ENCODE measurements at regions not wholly inside any gene's neighbourhood (a gene's known extent, or its start where the extent isn't known, plus 50 kb on each side); places are given as distances from the start of the nearest gene placed in this dataset.

GRCh38 chr1:110816945-110817344 is 56.0 kb upstream of the CD53 start:
- no peak overlapping the region for H3K4me3 Mint-ChIP-seq
- no peaks in the 10 kb centered on the region for H3K36me3 Mint-ChIP-seq (ENCODE audit: low read depth)
- H3K27me3 Mint-ChIP-seq (ENCODE audit: low read depth), result peaks cover 58% of the 10 kb centered on the region
- no peak for DNase-seq (ENCODE audit: low spot score)
- H3K4me1 Mint-ChIP-seq (ENCODE audit: low read depth), result no peaks in the 10 kb centered on the region
- H3K9me3 Mint-ChIP-seq, result peaks cover 2% of the 10 kb centered on the region
- H3K27ac Mint-ChIP-seq, result no peak overlapping the region

GRCh38 chr1:110811529-110811928 is 61.4 kb upstream of the CD53 start:
- Mint-ChIP-seq H3K9me3 (no peaks in the 10 kb centered on the region), H3K36me3 (ENCODE audit: low read depth) (no peaks in the 10 kb centered on the region), H3K4me1 (ENCODE audit: low read depth) (no peaks in the 10 kb centered on the region), H3K4me3 (no peak overlapping the region), H3K27me3 (ENCODE audit: low read depth) (peaks cover 38% of the 10 kb centered on the region), H3K27ac (no peak overlapping the region)
- DNase-seq (ENCODE audit: low spot score), result no peak

DNA sequence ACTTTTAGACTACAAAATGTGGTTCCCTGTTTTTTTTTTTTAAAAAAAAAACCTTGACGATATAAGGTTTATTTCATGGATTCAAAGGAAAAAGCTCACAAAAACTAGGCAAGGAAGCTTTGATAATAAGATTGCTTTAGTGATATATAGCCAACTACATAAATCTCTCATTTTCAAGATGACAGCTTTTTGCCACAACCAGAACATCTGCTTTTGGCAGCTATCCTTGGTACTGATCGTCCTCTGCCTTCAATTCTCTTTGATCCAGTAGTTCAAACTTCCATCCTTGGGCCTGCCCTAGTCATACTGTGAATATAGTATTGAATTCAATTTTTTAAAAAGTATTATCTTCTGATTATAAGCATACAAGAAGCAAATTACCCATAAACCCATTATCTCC is 72.9 kb upstream of the CD53 start:
- Mint-ChIP-seq H3K9me3 (no peaks in the 10 kb centered on the region), H3K27ac (no peak overlapping the region), H3K4me3 (no peak overlapping the region), H3K4me1 (ENCODE audit: low read depth) (no peaks in the 10 kb centered on the region), H3K36me3 (ENCODE audit: low read depth) (no peaks in the 10 kb centered on the region), H3K27me3 (ENCODE audit: low read depth) (peaks cover 57% of the 10 kb centered on the region)
- DNase-seq (ENCODE audit: low spot score), result no peak

DNA sequence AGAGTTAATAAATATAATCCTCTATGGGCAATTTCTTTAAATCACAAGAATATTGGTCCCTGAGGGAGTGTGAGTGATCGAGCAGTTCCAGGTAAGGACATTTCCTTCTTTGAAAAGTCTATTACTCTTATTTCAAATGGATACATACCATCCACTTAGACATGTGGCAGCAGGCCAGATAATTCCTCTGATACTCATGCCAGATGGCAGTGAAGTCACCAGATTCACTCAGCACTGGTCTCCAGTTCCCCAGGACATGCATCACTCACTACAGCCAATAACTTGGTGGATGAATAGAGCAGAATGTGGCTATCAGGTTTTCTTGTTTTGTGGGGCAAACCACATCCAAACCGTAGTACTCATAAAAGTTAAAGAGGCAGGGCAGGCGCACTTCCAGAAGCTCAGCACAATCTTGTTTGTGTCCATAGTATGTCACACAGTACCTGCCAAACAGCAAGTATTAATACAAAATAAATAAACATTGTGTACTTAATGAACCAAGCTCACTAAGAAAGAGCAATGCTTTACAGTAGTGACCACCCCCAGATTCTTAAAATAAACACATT is 74.2 kb upstream of the CD53 start:
- Mint-ChIP-seq H3K36me3 (ENCODE audit: low read depth) (no peaks in the 10 kb centered on the region), H3K4me3 (no peak overlapping the region), H3K4me1 (ENCODE audit: low read depth) (no peaks in the 10 kb centered on the region), H3K27ac (no peak overlapping the region), H3K9me3 (no peaks in the 10 kb centered on the region), H3K27me3 (ENCODE audit: low read depth) (peaks cover 56% of the 10 kb centered on the region)
- no peak for DNase-seq (ENCODE audit: low spot score)

GRCh38 chr1:110788673-110789072 is 84.3 kb upstream of the CD53 start:
- Mint-ChIP-seq H3K4me1 (ENCODE audit: low read depth) (peaks cover 49% of the 10 kb centered on the region), H3K27me3 (ENCODE audit: low read depth) (peaks cover 33% of the 10 kb centered on the region), H3K4me3 (no peak overlapping the region), H3K36me3 (ENCODE audit: low read depth) (peaks cover 14% of the 10 kb centered on the region), H3K9me3 (peaks cover 24% of the 10 kb centered on the region), H3K27ac (no peak overlapping the region)
- DNase-seq (ENCODE audit: low spot score), result no peak

DNA sequence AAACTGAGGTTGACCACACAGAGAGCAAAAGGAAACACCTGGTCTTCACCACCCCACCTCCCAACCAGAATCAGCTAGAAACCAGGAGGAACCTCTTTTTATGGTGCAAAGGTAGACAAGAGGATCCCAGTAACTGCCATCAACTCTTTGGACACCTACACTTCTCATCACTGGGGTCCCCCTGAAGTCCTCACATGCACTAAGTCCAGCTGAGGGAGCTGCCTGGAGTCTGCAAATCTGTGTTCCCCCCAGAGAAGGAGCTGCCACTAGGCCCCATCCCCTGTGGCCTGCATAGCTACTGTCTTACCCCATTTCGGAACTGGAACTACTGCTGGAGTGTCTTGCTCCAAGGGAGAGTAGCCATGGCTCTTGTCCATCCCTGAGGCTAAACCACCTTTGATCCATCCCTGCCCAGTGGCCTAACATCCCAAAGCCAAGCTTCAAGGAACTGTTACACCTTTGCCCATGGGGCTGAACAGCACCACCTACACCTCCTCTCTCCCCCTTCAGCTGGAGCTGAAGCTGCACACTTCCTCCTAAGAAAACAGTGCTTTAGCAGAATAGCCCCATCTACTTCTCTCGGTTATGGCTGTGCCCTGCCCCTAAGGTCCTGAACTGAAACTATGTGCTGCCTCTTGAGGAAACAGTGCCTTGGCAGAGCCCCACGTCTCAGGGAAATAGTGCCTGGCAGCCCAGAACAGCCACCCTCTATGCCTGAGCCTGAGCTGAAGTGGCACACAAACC is 85.4 kb upstream of the CD53 start:
- H3K27ac Mint-ChIP-seq, result peak overlapping the region; percentile 96
- H3K4me1 Mint-ChIP-seq (ENCODE audit: low read depth), result peaks cover 50% of the 10 kb centered on the region
- H3K9me3 Mint-ChIP-seq, result peaks cover 20% of the 10 kb centered on the region
- H3K27me3 Mint-ChIP-seq (ENCODE audit: low read depth), result peaks cover 25% of the 10 kb centered on the region
- peaks cover 14% of the 10 kb centered on the region for H3K36me3 Mint-ChIP-seq (ENCODE audit: low read depth)
- peak overlapping the region; percentile 82 for H3K4me3 Mint-ChIP-seq
- DNase-seq (ENCODE audit: low spot score), result no peak

- Mint-ChIP-seq H3K4me1 (ENCODE audit: low read depth) (peaks cover 45% of the 10 kb centered on the region), H3K27me3 (ENCODE audit: low read depth) (peaks cover 18% of the 10 kb centered on the region), H3K4me3 (peak overlapping the region; percentile 82), H3K36me3 (ENCODE audit: low read depth) (peaks cover 14% of the 10 kb centered on the region), H3K27ac (peak overlapping the region; percentile 96), H3K9me3 (peaks cover 20% of the 10 kb centered on the region)
- DNase-seq (ENCODE audit: low spot score), result no peak
Measured at GRCh38 chr1:110786802-110787327, 86.1 kb upstream of the CD53 start.

- H3K27me3 Mint-ChIP-seq (ENCODE audit: low read depth), result peaks cover 17% of the 10 kb centered on the region
- no peak overlapping the region for H3K27ac Mint-ChIP-seq
- peaks cover 49% of the 10 kb centered on the region for H3K4me1 Mint-ChIP-seq (ENCODE audit: low read depth)
- H3K36me3 Mint-ChIP-seq (ENCODE audit: low read depth), result peaks cover 14% of the 10 kb centered on the region
- H3K9me3 Mint-ChIP-seq, result peaks cover 20% of the 10 kb centered on the region
- no peak for DNase-seq (ENCODE audit: low spot score)
- H3K4me3 Mint-ChIP-seq, result peak overlapping the region; percentile 82
Measured at GRCh38 chr1:110785612-110786011, 87.3 kb upstream of the CD53 start.

DNA sequence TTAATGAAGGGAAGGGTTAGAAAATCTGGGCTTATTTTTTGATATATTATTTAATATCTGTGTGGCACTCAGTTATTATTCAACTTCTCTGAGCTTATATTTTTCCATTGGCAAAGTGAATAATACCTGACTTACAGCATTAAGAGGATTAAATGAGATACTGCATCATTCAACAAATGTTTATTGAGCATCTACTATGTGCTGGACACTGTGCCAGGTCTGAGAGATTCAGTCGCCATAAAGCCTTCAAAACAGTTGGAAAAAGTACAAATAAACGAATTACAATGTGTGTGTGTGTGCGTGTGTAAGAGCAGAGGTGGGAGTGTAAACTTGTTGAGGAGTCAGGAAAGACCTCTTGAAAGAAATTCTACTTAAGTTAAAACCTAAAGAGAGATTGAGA is 87.9 kb upstream of the CD53 start:
- Mint-ChIP-seq H3K4me3 (peak overlapping the region; percentile 28), H3K27me3 (ENCODE audit: low read depth) (peaks cover 13% of the 10 kb centered on the region), H3K36me3 (ENCODE audit: low read depth) (peaks cover 14% of the 10 kb centered on the region), H3K9me3 (peaks cover 15% of the 10 kb centered on the region), H3K27ac (peak overlapping the region; percentile 26), H3K4me1 (ENCODE audit: low read depth) (peaks cover 50% of the 10 kb centered on the region)
- DNase-seq (ENCODE audit: low spot score), result no peak

DNA sequence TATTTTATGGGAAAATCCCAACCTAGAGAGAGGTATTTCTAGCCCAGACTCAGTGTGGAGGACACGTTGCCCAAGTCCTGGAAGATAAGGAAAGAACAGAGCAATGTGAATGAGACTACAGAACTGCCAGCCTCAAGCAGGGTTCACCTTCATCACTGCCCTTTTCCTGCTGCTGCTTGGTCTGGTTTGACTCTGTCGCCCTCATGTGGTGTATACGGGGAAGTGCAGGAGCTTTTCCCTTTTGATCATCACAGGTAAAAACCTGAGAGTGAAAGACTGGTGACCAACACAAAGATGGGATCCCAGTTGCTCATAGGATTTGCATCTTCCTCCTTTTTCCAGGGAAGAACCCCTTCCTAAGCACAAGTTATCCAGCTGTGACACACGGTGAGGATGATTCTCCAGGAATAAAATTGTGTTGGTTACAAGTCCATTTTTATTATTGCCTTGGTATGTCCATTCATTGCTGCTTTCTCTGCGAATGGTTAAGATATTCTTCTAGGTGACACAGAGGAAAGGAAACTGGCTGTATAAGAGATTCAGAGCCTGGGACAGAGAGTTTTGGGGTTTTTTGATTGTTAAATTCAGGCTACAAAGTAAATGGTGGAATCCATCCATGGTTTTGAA is 89.5 kb upstream of the CD53 start:
- no peak overlapping the region for H3K4me3 Mint-ChIP-seq
- H3K27me3 Mint-ChIP-seq (ENCODE audit: low read depth), result peaks cover 8% of the 10 kb centered on the region
- H3K36me3 Mint-ChIP-seq (ENCODE audit: low read depth), result peaks cover 4% of the 10 kb centered on the region
- H3K27ac Mint-ChIP-seq, result no peak overlapping the region
- peak; percentile 46 for DNase-seq (ENCODE audit: low spot score)
- no peaks in the 10 kb centered on the region for H3K9me3 Mint-ChIP-seq
- H3K4me1 Mint-ChIP-seq (ENCODE audit: low read depth), result peaks cover 44% of the 10 kb centered on the region

DNA sequence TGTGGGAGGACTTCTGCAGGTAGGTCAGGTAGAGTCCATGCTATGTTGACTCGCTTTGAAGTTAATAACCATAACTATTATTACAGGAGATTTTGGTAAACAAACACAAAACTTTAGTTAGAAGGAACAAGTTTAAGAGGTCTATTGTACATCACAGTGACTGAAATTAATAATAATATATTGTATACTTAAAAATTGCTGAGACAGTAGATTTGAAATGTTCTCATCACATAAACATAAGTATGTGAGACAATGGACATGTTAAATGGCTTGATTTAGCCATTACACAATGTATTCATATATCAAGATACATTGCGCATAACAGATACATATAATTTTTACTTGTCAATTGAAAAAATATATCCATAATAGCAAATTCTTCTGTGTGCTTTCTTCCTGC is 91.4 kb upstream of the CD53 start:
- no peak overlapping the region for H3K27ac Mint-ChIP-seq
- H3K27me3 Mint-ChIP-seq (ENCODE audit: low read depth), result peaks cover 8% of the 10 kb centered on the region
- H3K4me1 Mint-ChIP-seq (ENCODE audit: low read depth), result peaks cover 32% of the 10 kb centered on the region
- no peak for DNase-seq (ENCODE audit: low spot score)
- peaks cover 4% of the 10 kb centered on the region for H3K36me3 Mint-ChIP-seq (ENCODE audit: low read depth)
- no peak overlapping the region for H3K4me3 Mint-ChIP-seq
- H3K9me3 Mint-ChIP-seq, result no peaks in the 10 kb centered on the region

GRCh38 chr1:110780600-110781484 is 92.1 kb upstream of the CD53 start:
- no peaks in the 10 kb centered on the region for H3K9me3 Mint-ChIP-seq
- H3K4me3 Mint-ChIP-seq, result no peak overlapping the region
- H3K27ac Mint-ChIP-seq, result no peak overlapping the region
- DNase-seq (ENCODE audit: low spot score), result peak; percentile 60
- H3K4me1 Mint-ChIP-seq (ENCODE audit: low read depth), result peaks cover 27% of the 10 kb centered on the region
- H3K36me3 Mint-ChIP-seq (ENCODE audit: low read depth), result peaks cover 4% of the 10 kb centered on the region
- peaks cover 13% of the 10 kb centered on the region for H3K27me3 Mint-ChIP-seq (ENCODE audit: low read depth)

GRCh38 chr1:110779636-110780035 is 93.3 kb upstream of the CD53 start:
- DNase-seq (ENCODE audit: low spot score), result no peak
- Mint-ChIP-seq H3K4me1 (ENCODE audit: low read depth) (peaks cover 15% of the 10 kb centered on the region), H3K27me3 (ENCODE audit: low read depth) (peaks cover 13% of the 10 kb centered on the region), H3K4me3 (no peak overlapping the region), H3K27ac (no peak overlapping the region), H3K9me3 (no peaks in the 10 kb centered on the region), H3K36me3 (ENCODE audit: low read depth) (no peaks in the 10 kb centered on the region)

All from T-helper 2 cell treated with Interferon-gamma antibody and Interleukin-4, amounts not matched to agents 5 μg/mL and 100 μg/mL, for 36 hours (primary cell).